GM19467 (cell line): ENCODE measurements at regions not wholly inside any gene's neighbourhood (a gene's known extent, or its start where the extent isn't known, plus 50 kb on each side); places are given as distances from the start of the nearest gene placed in this dataset.
"Not testable (repeated sequence)": the region's sequence is repeated elsewhere in the genome, so short reads cannot be mapped to it uniquely, and the experiment has no call there.

Experiments used
- ATAC-seq: cut with Tn5 transposase; IDR thresholded peaks from one replicate; pipeline ENCODE4 v1.9.1; 2021; ENCODE audit warnings: mild to moderate bottlenecking, moderate library complexity; ENCODE audit not compliant: unreplicated experiment

GRCh38 chr22:23466351-23466750 is 113.7 kb downstream of the IGLL1 start:
- ATAC-seq = no peak

GRCh38 chr22:23464796-23465195 is 115.3 kb downstream of the IGLL1 start:
- ATAC-seq = not testable (repeated sequence)

GRCh38 chr22:23460517-23461031 is 119.5 kb downstream of the IGLL1 start:
- not testable (repeated sequence) for ATAC-seq

- ATAC-seq = not testable (repeated sequence)
Measured at GRCh38 chr22:23459645-23460516, 120.2 kb downstream of the IGLL1 start.

GRCh38 chr22:23458663-23459541 is 121.2 kb downstream of the IGLL1 start:
- no peak for ATAC-seq

GRCh38 chr22:23457380-23457985 is 122.6 kb downstream of the IGLL1 start:
- no peak for ATAC-seq

- ATAC-seq = not testable (repeated sequence)
Measured at GRCh38 chr22:23456666-23457379, 123.3 kb downstream of the IGLL1 start.

GRCh38 chr22:23454345-23454744 is 125.7 kb downstream of the IGLL1 start:
- not testable (repeated sequence) for ATAC-seq

- no peak for ATAC-seq
Measured at GRCh38 chr22:23453277-23453676, 126.8 kb downstream of the IGLL1 start.

- ATAC-seq = no peak
Measured at GRCh38 chr22:23452231-23453010, 127.7 kb downstream of the IGLL1 start.

- ATAC-seq = not testable (repeated sequence)
Measured at GRCh38 chr22:23451452-23452230, 128.4 kb downstream of the IGLL1 start.

- not testable (repeated sequence) for ATAC-seq
Measured at GRCh38 chr22:23450821-23451220, 129.3 kb downstream of the IGLL1 start.

GRCh38 chr22:23450434-23450795 is 129.7 kb downstream of the IGLL1 start:
- ATAC-seq = no peak

- not testable (repeated sequence) for ATAC-seq
Measured at GRCh38 chr22:23449748-23450433, 130.2 kb downstream of the IGLL1 start.

- not testable (repeated sequence) for ATAC-seq
Measured at GRCh38 chr22:23448499-23449288, 131.4 kb downstream of the IGLL1 start.

- ATAC-seq = no peak
Measured at GRCh38 chr22:23446796-23447350, 133.2 kb downstream of the IGLL1 start.

- ATAC-seq = not testable (repeated sequence)
Measured at GRCh38 chr22:23446194-23446593, 133.9 kb downstream of the IGLL1 start.
